ENCODE measurements at regions not wholly inside any gene's neighbourhood (a gene's known extent, or its start where the extent isn't known, plus 50 kb on each side); places are given as distances from the start of the nearest gene placed in this dataset.
"Not testable (repeated sequence)": the region's sequence is repeated elsewhere in the genome, so short reads cannot be mapped to it uniquely, and the experiment has no call there.

GRCh38 chr1:5780324-5780716, 211.9 kb downstream of the NPHP4 start:
- Mint-ChIP-seq H3K36me3 (ENCODE audit: insufficient read depth) (peaks cover 2% of the 10 kb centered on the region), H3K4me1 (no peaks in the 10 kb centered on the region)
- DNase-seq (ENCODE audit: low spot score in 2 of 2): no peak

GRCh38 chr1:5779608-5780323, 212.5 kb downstream of the NPHP4 start:
- peaks cover 2% of the 10 kb centered on the region for H3K36me3 Mint-ChIP-seq (ENCODE audit: insufficient read depth)
- no peaks in the 10 kb centered on the region for H3K4me1 Mint-ChIP-seq
- no peak for DNase-seq (ENCODE audit: low spot score in 2 of 2)
- no peak overlapping the region for H3K27ac Mint-ChIP-seq (ENCODE audit: low read depth)
- ATAC-seq (replicated peaks; ENCODE audit: extremely low read depth, poor library complexity, severe bottlenecking): no peak
- no peaks in the 10 kb centered on the region for H3K9me3 Mint-ChIP-seq
- peaks cover 23% of the 10 kb centered on the region for H3K27me3 Mint-ChIP-seq
- no peak overlapping the region for H3K4me3 Mint-ChIP-seq

More at GRCh38 chr1:5780324-5780716, 211.9 kb downstream of the NPHP4 start:
- ATAC-seq (replicated peaks; ENCODE audit: extremely low read depth, poor library complexity, severe bottlenecking): no peak
- Mint-ChIP-seq H3K4me3 (no peak overlapping the region), H3K27ac (ENCODE audit: low read depth) (no peak overlapping the region), H3K27me3 (peaks cover 24% of the 10 kb centered on the region), H3K9me3 (no peaks in the 10 kb centered on the region)

- Mint-ChIP-seq H3K4me1 (no peaks in the 10 kb centered on the region), H3K27me3 (peaks cover 34% of the 10 kb centered on the region), H3K9me3 (no peaks in the 10 kb centered on the region), H3K4me3 (no peak overlapping the region), H3K27ac (ENCODE audit: low read depth) (no peak overlapping the region), H3K36me3 (ENCODE audit: insufficient read depth) (no peaks in the 10 kb centered on the region)
- no peak for DNase-seq (ENCODE audit: low spot score in 2 of 2)
- ATAC-seq (replicated peaks; ENCODE audit: extremely low read depth, poor library complexity, severe bottlenecking): no peak
These were observed 216.1 kb downstream of the NPHP4 start for GRCh38 chr1:5776035-5776550.

GRCh38 chr1:5774019-5774418, 218.2 kb downstream of the NPHP4 start:
- H3K27me3 Mint-ChIP-seq: peaks cover 48% of the 10 kb centered on the region
- H3K27ac Mint-ChIP-seq (ENCODE audit: low read depth): no peak overlapping the region

GRCh38 chr1:5771788-5772187, 220.4 kb downstream of the NPHP4 start:
- no peak for DNase-seq (ENCODE audit: low spot score in 2 of 2)
- no peak for ATAC-seq (replicated peaks; ENCODE audit: extremely low read depth, poor library complexity, severe bottlenecking)
- Mint-ChIP-seq H3K4me3 (no peak overlapping the region), H3K9me3 (no peaks in the 10 kb centered on the region), H3K4me1 (no peaks in the 10 kb centered on the region), H3K27me3 (peaks cover 60% of the 10 kb centered on the region), H3K27ac (ENCODE audit: low read depth) (no peak overlapping the region), H3K36me3 (ENCODE audit: insufficient read depth) (no peaks in the 10 kb centered on the region)

More at GRCh38 chr1:5774019-5774418, 218.2 kb downstream of the NPHP4 start:
- ATAC-seq (replicated peaks; ENCODE audit: extremely low read depth, poor library complexity, severe bottlenecking) (no peak), DNase-seq (ENCODE audit: low spot score in 2 of 2) (no peak)
- Mint-ChIP-seq H3K4me3 (no peak overlapping the region), H3K9me3 (no peaks in the 10 kb centered on the region), H3K36me3 (ENCODE audit: insufficient read depth) (no peaks in the 10 kb centered on the region), H3K4me1 (no peaks in the 10 kb centered on the region)

- no peak overlapping the region for H3K27ac Mint-ChIP-seq (ENCODE audit: low read depth)
- no peaks in the 10 kb centered on the region for H3K36me3 Mint-ChIP-seq (ENCODE audit: insufficient read depth)
- peaks cover 66% of the 10 kb centered on the region for H3K27me3 Mint-ChIP-seq
- DNase-seq (ENCODE audit: low spot score in 2 of 2) (no peak), ATAC-seq (replicated peaks; ENCODE audit: extremely low read depth, poor library complexity, severe bottlenecking) (no peak)
- H3K9me3 Mint-ChIP-seq: no peaks in the 10 kb centered on the region
- H3K4me1 Mint-ChIP-seq: no peaks in the 10 kb centered on the region
- no peak overlapping the region for H3K4me3 Mint-ChIP-seq
These were observed 221.1 kb downstream of the NPHP4 start for GRCh38 chr1:5770981-5771765.

- Mint-ChIP-seq H3K27me3 (peaks cover 74% of the 10 kb centered on the region), H3K36me3 (ENCODE audit: insufficient read depth) (no peaks in the 10 kb centered on the region), H3K4me3 (no peak overlapping the region), H3K27ac (ENCODE audit: low read depth) (no peak overlapping the region), H3K4me1 (no peaks in the 10 kb centered on the region), H3K9me3 (no peaks in the 10 kb centered on the region)
- DNase-seq (ENCODE audit: low spot score in 2 of 2) (no peak), ATAC-seq (replicated peaks; ENCODE audit: extremely low read depth, poor library complexity, severe bottlenecking) (no peak)
These were observed 222.5 kb downstream of the NPHP4 start for GRCh38 chr1:5769760-5770159.

- H3K27me3 Mint-ChIP-seq: peaks cover 78% of the 10 kb centered on the region
- no peaks in the 10 kb centered on the region for H3K36me3 Mint-ChIP-seq (ENCODE audit: insufficient read depth)
- H3K27ac Mint-ChIP-seq (ENCODE audit: low read depth): no peak overlapping the region
- ATAC-seq (replicated peaks; ENCODE audit: extremely low read depth, poor library complexity, severe bottlenecking): no peak
- H3K9me3 Mint-ChIP-seq: no peaks in the 10 kb centered on the region
- no peak for DNase-seq (ENCODE audit: low spot score in 2 of 2)
- H3K4me1 Mint-ChIP-seq: no peaks in the 10 kb centered on the region
- H3K4me3 Mint-ChIP-seq: no peak overlapping the region
These were observed 223.1 kb downstream of the NPHP4 start for GRCh38 chr1:5769146-5769545.

GRCh38 chr1:5768014-5768413, 224.2 kb downstream of the NPHP4 start:
- no peak for ATAC-seq (replicated peaks; ENCODE audit: extremely low read depth, poor library complexity, severe bottlenecking)
- Mint-ChIP-seq H3K9me3 (peaks cover 7% of the 10 kb centered on the region), H3K27me3 (peaks cover 84% of the 10 kb centered on the region), H3K36me3 (ENCODE audit: insufficient read depth) (no peaks in the 10 kb centered on the region), H3K4me3 (no peak overlapping the region), H3K4me1 (no peaks in the 10 kb centered on the region), H3K27ac (ENCODE audit: low read depth) (no peak overlapping the region)
- DNase-seq (ENCODE audit: low spot score in 2 of 2): no peak

- not testable (repeated sequence) for H3K4me1 Mint-ChIP-seq; H3K9me3 Mint-ChIP-seq; H3K36me3 Mint-ChIP-seq (ENCODE audit: insufficient read depth); ATAC-seq (replicated peaks; ENCODE audit: extremely low read depth, poor library complexity, severe bottlenecking); DNase-seq (ENCODE audit: low spot score in 2 of 2); H3K4me3 Mint-ChIP-seq; H3K27ac Mint-ChIP-seq (ENCODE audit: low read depth)
- peaks cover 88% of the 10 kb centered on the region for H3K27me3 Mint-ChIP-seq
These were observed 225.2 kb downstream of the NPHP4 start for GRCh38 chr1:5766996-5767395.

GRCh38 chr1:5765997-5766913, 226.0 kb downstream of the NPHP4 start:
- no peaks in the 10 kb centered on the region for H3K4me1 Mint-ChIP-seq
- H3K4me3 Mint-ChIP-seq: no peak overlapping the region
- ATAC-seq (replicated peaks; ENCODE audit: extremely low read depth, poor library complexity, severe bottlenecking) (no peak), DNase-seq (ENCODE audit: low spot score in 2 of 2) (no peak)
- H3K36me3 Mint-ChIP-seq (ENCODE audit: insufficient read depth): no peaks in the 10 kb centered on the region
- H3K9me3 Mint-ChIP-seq: peaks cover 7% of the 10 kb centered on the region
- no peak overlapping the region for H3K27ac Mint-ChIP-seq (ENCODE audit: low read depth)
- peaks cover 91% of the 10 kb centered on the region for H3K27me3 Mint-ChIP-seq

- H3K4me3 Mint-ChIP-seq: no peak overlapping the region
- peaks cover 88% of the 10 kb centered on the region for H3K27me3 Mint-ChIP-seq
- no peak overlapping the region for H3K27ac Mint-ChIP-seq (ENCODE audit: low read depth)
- ATAC-seq (replicated peaks; ENCODE audit: extremely low read depth, poor library complexity, severe bottlenecking): no peak
- no peaks in the 10 kb centered on the region for H3K4me1 Mint-ChIP-seq
- peaks cover 9% of the 10 kb centered on the region for H3K9me3 Mint-ChIP-seq
- DNase-seq (ENCODE audit: low spot score in 2 of 2): no peak
- no peaks in the 10 kb centered on the region for H3K36me3 Mint-ChIP-seq (ENCODE audit: insufficient read depth)
These were observed 226.7 kb downstream of the NPHP4 start for GRCh38 chr1:5765483-5765882.
